HG03521 (cell line): ENCODE measurements at regions not wholly inside any gene's neighbourhood (a gene's known extent, or its start where the extent isn't known, plus 50 kb on each side); places are given as distances from the start of the nearest gene placed in this dataset.
"Not testable (repeated sequence)": the region's sequence is repeated elsewhere in the genome, so short reads cannot be mapped to it uniquely, and the experiment has no call there.

Experiments
- ATAC-seq: cut with Tn5 transposase; IDR thresholded peaks from one replicate; pipeline ENCODE4 v1.9.1; 2021; ENCODE audit warnings: mild to moderate bottlenecking, moderate library complexity; ENCODE audit not compliant: unreplicated experiment

DNA sequence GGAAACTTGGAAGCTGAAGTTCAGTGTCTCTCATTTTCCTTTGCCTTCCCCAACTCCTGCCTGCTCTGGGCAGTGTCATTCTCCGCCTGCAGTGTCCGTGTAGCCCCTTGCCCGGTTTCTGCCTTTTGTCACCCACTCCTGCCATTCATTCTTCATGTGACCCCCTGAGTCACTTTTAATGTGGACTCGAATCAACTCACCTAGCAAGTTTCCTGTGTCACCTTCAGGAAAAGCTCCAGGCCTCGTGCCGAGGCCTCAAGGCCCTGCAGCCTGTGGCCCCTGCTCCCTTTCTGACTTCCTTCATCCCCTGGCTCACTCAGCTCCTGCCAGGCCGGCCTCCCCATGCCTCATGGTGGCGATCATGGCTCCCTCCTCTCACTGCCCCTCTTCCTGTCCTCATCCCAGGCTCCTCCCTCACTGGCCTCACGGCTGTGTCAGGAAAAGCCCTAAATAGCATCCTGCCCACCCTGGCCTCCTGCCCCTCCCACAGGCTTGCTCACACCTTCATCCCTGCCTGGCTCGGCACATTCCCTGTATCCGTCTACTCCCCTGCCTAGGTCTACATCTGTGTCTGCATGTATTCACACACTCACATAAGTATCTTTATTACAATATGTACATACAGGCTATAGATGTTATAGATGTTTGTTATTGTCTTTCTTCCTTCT is 294.9 kb downstream of the MED10 start:
- ATAC-seq: no peak

DNA sequence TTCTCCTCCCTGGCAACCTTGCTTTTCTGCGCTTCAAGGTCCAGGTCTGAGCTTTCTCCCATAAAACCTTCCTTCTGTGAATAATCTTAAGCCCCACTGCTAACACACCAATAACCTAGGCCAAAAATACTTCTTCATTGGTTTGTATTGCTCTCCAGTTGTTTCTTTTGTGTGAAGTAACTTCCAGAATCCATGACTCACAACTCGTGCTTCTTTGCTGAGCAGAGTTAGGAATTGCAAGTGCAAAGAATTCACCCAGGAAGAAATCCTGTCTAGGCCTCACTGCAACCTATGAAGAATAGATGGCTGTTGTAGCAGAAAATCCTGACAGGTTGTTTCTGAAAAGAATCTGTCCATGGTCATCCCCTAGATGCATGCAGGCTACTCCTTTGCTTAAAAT is 295.7 kb downstream of the MED10 start:
- ATAC-seq: no peak

DNA sequence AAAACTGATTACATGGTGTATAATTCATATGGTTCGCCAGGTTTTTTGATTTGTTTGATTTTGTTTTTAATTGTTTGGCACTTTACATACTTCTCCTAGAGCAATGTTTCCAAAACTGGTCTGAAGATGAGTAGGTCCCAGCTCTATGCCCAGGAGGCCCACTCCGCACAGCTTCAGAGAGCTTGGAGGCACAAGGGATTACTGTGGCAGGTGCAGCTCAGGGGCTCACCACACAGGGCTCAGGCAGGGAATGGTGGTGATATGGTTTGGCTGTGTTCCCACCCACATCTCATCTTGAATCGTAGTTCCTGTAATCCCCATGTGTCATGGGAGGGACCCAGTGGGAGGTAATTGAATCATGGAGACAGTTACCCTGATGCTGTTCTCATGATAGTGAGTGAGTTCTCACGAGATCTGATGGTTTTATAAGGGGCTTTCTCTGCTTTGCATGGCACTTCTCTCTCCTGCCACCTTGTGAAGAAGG is 296.6 kb downstream of the MED10 start:
- no peak for ATAC-seq

DNA sequence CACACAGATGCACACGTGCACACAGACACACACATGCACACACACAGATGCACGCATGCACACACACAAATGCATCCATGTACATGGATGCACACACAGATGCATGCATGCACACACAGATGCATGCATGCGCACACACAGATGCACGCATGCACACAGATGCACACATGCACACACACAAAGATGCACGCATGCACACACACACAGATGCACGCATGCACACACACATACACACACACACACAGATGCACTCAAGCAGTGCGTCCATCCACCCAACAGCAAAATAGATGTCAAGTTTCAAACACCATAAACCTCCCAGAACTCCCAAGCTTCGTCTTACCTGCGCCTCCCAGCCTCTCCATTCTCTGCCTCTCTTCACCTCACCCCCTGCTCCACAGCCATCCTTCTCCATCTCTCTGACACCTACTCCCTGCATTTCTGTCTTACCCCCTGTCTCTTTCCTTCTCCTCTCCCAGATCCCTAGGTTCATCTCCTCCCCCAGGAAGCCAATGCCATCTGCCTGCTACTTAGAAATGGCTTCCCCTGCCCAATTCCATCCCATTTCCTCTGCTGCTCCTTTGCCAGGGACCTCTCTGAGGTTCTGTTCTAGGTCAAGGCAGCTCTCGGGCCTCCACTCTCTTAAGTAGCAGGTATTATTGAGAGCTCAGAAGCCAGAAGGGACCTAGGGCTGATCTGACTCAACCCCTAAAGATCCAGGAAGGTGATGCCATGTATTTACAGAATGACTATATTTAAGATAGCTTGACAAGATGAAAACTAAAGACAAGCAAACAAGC is 297.2 kb downstream of the MED10 start:
- no peak for ATAC-seq

GRCh38 chr5:6080436-6080835 is 297.9 kb downstream of the MED10 start:
- no peak for ATAC-seq

DNA sequence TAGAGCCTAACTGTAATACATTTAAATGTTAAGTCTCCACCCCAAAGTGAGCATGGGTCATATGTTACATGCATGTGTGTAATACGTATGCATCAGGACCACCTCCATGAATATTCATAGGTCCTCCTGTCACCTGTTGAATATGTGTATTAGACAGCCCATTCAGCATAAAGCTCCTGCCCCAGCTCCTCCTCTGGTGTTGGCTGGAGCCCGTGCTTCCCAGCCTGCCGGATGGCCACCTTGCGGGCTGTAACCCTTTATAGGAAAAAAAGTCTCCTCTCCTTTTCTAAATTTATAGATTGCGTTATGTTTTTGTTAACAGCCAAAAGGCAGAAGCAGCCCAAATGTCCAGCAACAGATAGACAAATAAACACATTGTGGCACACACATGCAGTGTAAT is 299.5 kb downstream of the MED10 start:
- ATAC-seq: no peak

DNA sequence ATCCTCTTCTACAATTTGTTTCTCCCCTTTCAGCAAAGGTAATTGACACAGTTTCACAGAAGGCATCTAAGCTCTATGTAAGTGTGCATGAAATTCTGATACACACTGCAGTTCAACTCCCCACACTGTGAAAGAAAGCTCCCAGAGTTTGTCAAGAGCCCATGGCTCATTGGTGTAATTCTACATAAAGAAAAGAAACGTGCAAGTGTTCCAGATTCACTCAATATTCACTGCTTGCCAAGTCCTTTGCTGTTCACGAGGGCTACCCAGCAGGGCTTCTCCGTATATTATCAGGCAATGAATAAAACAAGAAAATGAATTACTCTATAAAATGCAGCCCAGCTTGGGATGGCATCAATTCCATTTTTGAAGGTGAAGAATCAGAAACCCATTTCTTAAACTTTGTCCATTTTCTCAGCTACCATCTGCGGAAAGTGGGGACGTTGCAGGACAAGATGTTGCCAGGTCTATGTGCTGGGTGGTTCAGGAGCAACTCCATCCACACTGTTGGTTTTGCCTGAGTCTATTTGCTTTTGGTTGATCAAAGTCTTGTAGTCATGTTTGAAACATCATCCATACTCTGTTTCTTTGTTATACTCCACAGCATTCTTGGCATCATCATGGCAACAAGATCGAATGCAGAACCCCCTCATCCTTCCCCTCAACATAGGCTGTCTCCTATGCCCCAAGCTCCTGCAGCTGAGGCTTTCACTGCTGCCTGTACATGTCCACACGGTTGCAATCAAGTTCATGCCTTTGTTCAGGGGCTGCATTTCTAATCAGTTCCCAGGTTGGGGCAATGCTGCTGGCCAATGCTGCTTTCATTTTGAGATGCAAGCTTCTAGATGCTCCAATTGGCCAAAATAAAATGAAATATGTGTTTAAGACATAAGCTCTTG is 301.8 kb downstream of the MED10 start:
- no peak for ATAC-seq

- not testable (repeated sequence) for ATAC-seq
Observed at GRCh38 chr5:6072488-6072887, 305.9 kb downstream of the MED10 start.

DNA sequence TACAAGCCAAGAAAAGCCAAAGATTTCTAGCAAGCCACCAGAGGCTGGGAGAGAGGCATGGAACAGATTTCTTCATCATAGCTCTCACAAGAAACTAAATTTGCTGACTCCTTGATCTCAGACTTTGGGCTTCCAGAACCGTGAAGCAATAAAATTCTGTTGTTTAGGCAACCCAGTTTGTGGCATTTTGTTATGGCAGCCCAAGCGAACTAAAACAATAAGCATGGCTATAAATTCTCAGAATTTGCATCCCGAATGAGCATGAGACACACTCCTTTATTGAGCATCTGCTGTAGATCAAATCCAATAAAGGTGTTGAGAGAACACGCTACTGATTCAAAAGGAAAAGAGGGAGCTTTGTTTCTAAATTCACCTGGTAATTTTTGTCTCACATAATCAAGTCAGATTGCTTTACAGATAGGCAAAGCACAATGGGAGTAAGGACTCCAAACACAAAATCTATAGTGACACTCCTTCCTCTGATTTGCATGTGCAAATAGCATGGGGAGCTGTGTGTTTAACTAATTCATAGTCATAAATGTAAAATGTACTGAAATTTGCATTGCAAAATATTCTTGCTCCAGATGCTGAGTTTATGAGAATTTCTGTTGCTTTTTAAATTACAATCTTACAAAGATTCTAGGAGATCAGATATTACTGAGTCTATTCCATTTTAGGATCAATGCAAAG is 308.7 kb downstream of the MED10 start:
- no peak for ATAC-seq

GRCh38 chr5:6066016-6066415 is 312.3 kb downstream of the MED10 start:
- ATAC-seq: no peak

DNA sequence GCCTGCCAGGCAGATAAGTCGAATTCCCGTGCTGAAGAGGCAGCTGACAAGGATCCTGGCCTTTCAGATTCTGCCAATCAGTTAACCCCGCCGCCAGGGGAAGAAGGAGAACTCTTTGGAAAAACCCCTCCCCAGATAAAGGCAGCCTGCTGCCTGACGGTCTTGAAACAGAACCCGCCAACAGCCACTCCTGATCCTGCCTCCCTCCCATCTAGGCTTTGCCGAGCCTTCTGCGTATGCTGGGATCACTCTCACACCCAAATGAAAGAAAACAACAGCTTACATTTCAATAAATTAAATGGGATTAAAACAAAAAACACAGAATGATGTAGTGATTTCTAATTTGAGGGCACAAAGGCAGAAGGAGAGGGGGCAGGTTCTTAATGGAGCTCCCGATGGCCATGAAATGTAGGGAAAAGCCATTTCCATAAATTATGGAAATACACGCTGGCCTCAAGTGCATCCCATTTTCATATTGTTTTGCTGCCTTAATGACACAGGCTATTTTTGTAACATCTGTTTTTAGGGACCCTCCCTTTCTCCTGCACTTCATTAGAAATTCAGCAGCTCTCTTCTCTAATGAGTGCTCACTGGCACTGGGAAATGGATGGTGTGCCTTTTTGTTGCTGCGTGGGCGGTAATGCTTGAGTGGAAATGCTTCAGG is 319.1 kb downstream of the MED10 start:
- ATAC-seq: no peak

GRCh38 chr5:6058055-6058715 is 320.2 kb downstream of the MED10 start:
- ATAC-seq: no peak

- ATAC-seq: no peak
Observed at GRCh38 chr5:6056280-6056679, 322.1 kb downstream of the MED10 start.

DNA sequence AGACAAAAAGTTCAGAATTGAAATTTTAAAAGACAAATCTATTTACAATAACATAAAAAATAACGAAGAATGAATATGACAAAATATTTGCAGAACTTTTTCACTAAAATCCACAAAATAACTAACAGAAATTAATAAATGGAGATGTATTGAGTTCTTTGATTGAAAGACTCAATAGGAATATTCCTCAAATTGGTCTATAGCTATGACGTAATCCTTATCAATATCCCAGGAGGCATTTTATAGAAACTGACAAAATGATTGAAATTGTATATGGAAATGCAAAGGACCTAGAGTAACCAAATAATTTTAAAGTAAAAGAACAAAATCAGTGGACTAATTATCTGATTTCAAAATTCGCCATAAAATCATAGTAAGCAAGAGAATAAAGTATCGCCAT is 328.7 kb downstream of the MED10 start:
- no peak for ATAC-seq

GRCh38 chr5:6048746-6049145 is 329.6 kb downstream of the MED10 start:
- no peak for ATAC-seq

DNA sequence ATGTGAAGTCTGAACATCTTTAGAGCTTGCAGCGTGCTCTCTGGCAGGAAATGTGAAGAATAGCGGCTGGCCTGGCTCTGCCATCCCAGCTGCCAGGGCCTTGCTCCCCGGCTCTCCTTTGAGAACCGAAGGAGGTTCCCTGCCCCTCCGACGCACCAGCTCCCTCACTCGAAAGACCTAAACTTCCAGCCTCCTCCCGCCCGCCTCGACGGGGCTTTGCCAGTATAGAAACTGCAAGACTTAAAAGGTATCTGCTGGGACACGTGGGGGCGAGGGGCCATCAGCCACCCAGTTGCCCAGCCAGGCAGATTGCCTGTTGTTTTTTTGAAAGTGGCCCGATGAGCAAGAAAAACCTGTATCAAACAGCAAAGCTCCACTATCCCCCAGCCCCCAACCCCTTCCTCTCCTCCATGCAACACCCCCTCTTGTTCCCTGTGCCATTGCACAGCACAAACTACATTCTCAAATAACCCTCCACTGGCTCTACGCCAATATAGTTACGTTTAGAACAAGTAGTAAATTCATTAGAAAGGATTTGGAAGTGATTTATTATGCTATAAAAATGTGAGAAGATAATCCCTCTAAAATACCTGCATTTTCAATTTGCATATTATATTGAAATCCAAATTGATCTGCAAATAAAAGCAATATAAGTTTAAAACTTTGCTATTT is 331.9 kb downstream of the MED10 start:
- ATAC-seq: no peak

DNA sequence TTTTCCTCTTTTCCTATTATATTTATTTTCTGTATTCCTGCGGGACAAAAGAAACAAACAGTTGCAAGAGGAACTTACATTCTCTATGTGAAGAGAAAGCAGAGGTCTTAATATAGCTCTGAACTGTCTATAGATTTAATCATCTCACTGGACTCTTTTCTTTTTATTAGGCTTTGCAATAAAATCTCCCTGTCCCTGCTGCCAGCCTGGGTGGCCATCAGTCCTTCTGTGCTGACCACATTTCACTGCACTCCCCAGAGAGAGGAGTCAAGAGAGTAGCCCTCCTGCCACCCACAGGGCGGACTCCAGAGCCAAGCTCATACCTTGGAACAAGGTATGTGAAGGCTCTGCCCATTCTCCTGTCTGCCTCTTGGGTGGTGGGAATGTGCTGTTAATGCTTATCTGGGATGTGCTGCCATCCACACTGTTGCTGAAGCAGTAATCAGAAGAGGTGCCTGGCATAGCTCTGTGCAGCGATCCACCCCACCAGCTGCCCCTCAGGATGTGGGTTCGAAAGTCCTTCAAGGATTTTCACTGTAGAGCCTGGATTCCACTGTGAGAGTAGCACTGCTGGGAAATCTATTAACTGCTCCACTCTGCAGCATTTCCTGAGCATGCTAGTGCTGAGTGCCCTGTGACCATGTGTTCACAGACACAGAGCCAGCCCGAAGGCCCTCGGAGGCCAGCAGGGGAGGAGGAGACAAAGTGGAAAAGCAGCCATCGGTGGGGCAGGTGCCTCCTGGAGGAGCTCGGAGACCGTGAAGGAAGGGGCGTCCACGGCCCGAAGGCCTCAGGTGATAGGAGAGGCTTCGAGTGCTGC is 334.6 kb downstream of the MED10 start:
- ATAC-seq: no peak

DNA sequence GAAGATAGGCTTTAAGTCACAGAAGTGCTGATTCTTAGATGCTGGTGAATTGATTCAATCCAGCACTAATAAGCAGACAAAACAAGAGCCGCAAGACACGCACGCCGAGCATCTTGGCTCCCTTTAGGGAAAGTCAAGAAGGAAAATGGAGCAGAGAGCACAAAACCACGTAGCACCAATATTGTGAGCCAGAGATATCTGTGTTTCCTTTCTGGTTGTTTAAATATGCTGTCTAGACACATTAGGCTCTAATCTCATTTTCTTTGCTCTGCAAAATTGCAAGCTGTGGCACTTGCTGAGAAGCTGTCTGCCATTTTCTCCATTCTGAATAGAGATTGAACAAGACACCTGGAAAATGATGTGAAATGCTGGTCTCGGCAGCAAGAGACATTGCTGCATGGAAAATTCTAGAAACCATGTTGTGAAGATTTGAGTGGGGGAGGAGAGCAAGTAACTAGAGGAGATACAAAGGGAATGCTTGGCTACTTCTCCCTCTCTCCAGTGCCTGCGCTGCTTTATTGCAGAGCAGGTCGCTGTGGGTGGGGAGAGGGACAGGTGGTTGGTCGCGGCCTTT is 336.3 kb downstream of the MED10 start:
- no peak for ATAC-seq
